ENCODE measurements at regions not wholly inside any gene's neighbourhood (a gene's known extent, or its start where the extent isn't known, plus 50 kb on each side); places are given as distances from the start of the nearest gene placed in this dataset.
"Not testable (repeated sequence)": the region's sequence is repeated elsewhere in the genome, so short reads cannot be mapped to it uniquely, and the experiment has no call there.

DNA sequence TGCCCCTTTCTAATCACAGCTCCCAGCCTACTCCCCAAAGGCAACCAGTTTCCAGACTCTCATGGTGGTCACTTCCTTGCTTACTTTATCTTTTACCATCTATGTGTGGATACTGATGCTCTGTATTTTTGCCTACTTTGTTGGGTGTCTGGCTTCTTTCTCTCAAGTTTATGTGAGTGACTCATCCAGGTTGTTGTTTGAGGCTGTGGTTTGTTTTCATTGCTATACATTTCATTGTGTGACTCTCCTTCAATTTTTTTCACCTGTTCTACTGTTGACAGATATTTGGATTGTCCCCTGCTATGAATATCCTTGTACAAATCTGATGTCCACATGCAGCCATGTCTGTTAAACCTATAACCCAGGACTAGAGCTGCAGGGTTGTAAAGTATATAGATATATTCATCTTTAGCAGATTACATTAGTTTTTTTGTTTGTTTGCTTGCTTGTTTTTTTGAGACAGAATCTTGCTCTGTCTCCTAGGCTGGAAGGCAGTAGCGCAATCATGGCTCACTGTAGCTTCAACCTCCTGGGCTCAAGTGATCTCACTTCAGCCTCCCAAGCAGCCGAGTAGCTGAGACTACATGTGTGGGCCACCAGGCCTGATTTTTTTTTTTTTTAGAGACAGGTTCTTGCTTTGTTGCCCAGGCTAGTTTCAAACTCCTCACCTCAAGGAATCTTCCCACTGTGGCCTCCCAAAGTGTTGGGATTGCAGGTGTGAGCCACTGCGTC lies 72.9 kb upstream of the EEF1E1 start:
- no peak for DNase-seq

DNA sequence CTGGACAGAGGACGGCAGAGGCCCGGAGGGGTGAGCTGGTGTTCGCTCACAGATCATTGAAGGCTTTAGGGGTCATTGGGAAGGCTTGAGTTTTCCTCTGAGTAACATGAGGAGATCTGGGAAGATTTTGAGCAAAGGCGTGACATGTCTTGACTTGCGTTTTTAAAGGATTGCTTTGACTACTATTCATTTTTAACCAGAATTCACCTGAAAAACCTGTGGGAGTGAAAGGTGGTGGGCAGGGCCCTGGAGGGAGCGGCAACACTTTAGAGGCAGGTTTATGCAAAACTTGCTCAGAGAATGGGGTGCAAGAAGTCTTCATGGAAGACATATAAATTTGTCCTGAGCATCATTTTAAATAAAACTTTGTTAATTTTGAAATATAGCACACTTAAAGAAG lies 72.2 kb upstream of the EEF1E1 start:
- DNase-seq, result no peak

GRCh38 chr6:8172530-8172929 lies 70.2 kb upstream of the EEF1E1 start:
- no peak for DNase-seq

DNA sequence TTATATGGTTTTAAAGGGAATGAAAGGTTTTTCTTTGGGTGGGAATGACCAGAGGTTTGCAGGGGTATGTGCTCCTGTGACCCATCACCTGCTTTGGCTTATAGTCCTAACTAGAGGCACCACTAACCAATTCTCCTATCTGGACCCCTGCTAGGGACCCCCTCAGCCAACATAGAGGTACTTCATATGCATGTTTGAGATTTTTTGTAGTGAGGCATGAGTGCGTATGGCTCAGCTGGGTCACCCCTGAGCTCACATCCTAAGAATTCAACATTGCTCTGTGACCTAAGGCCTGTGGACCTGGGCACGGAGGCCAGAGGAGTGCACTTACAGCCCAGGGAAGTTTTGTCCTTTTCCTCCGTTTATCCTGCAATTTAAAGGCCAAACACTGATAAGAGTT lies 68.4 kb upstream of the EEF1E1 start:
- DNase-seq, result no peak

- no peak for DNase-seq
These were observed 67.9 kb upstream of the EEF1E1 start for GRCh38 chr6:8170245-8170644.

DNA sequence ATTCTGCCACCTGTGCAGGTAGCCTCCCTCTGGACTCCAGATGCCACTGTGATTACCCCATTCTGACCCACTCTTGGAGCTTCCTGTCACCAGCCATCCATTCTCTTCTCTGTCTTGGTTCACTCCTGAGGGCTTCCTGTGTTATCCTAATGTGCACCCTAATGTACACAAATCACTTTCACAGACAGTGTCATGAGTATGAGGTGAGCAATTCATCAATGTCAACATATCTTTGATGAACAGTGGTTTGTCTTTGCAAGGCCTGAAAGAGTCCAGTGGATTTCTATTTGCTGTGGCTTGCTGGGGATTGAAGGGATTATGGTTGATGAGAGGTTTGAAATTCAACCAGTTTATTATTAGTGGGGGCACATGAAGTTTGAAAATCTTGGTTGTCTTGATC lies 63.8 kb upstream of the EEF1E1 start:
- no peak for DNase-seq

- not testable (repeated sequence) for DNase-seq
These were observed 62.7 kb upstream of the EEF1E1 start for GRCh38 chr6:8165008-8165407.

DNA sequence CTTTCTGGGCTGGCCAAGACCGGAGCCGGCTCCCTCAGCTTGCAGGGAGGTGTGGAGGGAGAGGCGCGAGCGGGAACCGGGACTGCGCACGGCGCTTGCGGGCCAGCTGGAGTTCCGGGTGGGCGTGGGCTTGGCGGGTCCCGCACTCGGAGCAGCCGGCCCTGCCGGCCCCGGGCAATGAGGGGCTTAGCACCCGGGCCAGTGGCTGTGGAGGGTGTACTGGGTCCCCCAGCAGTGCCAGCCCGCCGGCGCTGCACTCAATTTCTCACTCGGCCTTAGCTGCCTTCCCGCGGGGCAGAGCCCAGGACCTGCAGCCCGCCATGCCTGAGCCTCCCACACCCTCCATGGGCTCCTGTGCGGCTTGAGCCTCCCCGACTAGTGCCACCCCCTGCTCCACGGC lies 61.9 kb upstream of the EEF1E1 start:
- DNase-seq, result not testable (repeated sequence)

- DNase-seq, result no peak
These were observed 57.6 kb upstream of the EEF1E1 start for GRCh38 chr6:8159966-8160365.

DNA sequence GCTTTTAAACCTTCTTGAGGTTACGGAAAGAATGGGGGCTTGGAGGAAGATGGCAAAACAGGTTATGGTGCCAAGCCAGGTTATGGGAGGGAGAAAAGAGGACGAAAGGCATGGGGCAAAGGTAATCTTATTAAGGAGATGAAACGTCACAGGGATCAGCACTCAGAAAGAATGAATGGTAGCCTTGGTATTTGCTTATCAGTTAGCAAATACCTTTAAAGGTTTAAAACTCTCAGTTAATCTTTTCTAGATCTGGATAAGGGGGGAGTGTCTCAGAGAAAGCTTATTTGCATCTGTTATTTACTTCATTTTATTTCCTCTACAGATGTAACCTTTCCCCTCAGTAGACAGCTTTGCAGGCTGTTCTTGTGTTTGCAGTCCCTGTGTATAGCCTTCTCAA lies 55.5 kb upstream of the EEF1E1 start:
- DNase-seq, result no peak

- no peak for DNase-seq
These were observed 53.1 kb upstream of the EEF1E1 start for GRCh38 chr6:8155259-8156012.

Measured in NCI-H1417 treated with DMSO at 0.1 percent for 48 hours (cell line).